Astrocyte (in vitro differentiated cells and primary cell): ENCODE measurements at regions not wholly inside any gene's neighbourhood (a gene's known extent, or its start where the extent isn't known, plus 50 kb on each side); places are given as distances from the start of the nearest gene placed in this dataset.

Experiments used
- DNase-seq: peaks from one replicate; pipeline ENCODE4 v3.0.0-alpha.2; 2010; ENCODE audit warnings: low read depth
- FAIRE-seq: peaks from 2 replicates; lab custom pipeline; 2011; peaks lifted over from hg19 to GRCh38; lab: Jason Lieb, UNC
- H2AFZ ChIP-seq: 2 replicates; pipeline ENCODE4 v1.6.0; 2012; ENCODE audit warnings: low read depth, low read length, inconsistent platforms
- H3K27ac ChIP-seq: 2 replicates; pipeline ENCODE4 v1.5.1; 2011; ENCODE audit warnings: low read depth, low read length, inconsistent platforms
- H3K27me3 ChIP-seq: 2 replicates; pipeline ENCODE4 v1.6.0; 2011; ENCODE audit warnings: low read length, inconsistent platforms; ENCODE audit not compliant: insufficient read depth
- H3K36me3 ChIP-seq: 2 replicates; pipeline ENCODE4 v1.5.1; 2011; ENCODE audit warnings: low read length, inconsistent platforms; ENCODE audit not compliant: insufficient read depth
- H3K4me1 ChIP-seq: 2 replicates; pipeline ENCODE4 v1.5.1; 2011; ENCODE audit warnings: low read length, inconsistent platforms; ENCODE audit not compliant: insufficient read depth
- H3K4me2 ChIP-seq: 2 replicates; pipeline ENCODE4 v1.6.0; 2012; ENCODE audit warnings: low read length, inconsistent platforms
- H3K4me3 ChIP-seq: 2 replicates; pipeline ENCODE4 v1.5.1; 2011; ENCODE audit warnings: low read depth, mild to moderate bottlenecking, low read length, inconsistent platforms; ENCODE audit not compliant: insufficient read depth
- H3K79me2 ChIP-seq: 2 replicates; pipeline ENCODE4 v1.6.0; 2012; ENCODE audit warnings: mild to moderate bottlenecking, low read length, inconsistent platforms; ENCODE audit not compliant: insufficient read depth
- H3K9ac ChIP-seq: 2 replicates; pipeline ENCODE4 v1.6.0; 2012; ENCODE audit warnings: mild to moderate bottlenecking, low read length, inconsistent platforms
- H3K9me3 ChIP-seq: 2 replicates; pipeline ENCODE4 v1.5.1; 2012; ENCODE audit warnings: low read depth, mild to moderate bottlenecking, low read length, inconsistent platforms; ENCODE audit not compliant: insufficient read depth
- H4K20me1 ChIP-seq: 2 replicates; pipeline ENCODE4 v1.6.0; 2012; ENCODE audit warnings: low read length, inconsistent platforms; ENCODE audit not compliant: insufficient read depth
- H3K27ac Mint-ChIP-seq: one replicate; pipeline ENCODE4 v1.8.0; 2021; ENCODE audit warnings: mild to moderate bottlenecking, mixed read lengths; ENCODE audit not compliant: unreplicated experiment
- H3K27me3 Mint-ChIP-seq: one replicate; pipeline ENCODE4 v1.8.0; 2021; ENCODE audit warnings: low read depth, mixed read lengths; ENCODE audit not compliant: unreplicated experiment
- H3K36me3 Mint-ChIP-seq: one replicate; pipeline ENCODE4 v1.8.0; 2021; ENCODE audit warnings: low read depth, mixed read lengths; ENCODE audit not compliant: unreplicated experiment
- H3K4me1 Mint-ChIP-seq: one replicate; pipeline ENCODE4 v1.8.0; 2021; ENCODE audit warnings: low read depth, mixed read lengths; ENCODE audit not compliant: unreplicated experiment
- H3K4me3 Mint-ChIP-seq: one replicate; pipeline ENCODE4 v1.8.0; 2021; ENCODE audit warnings: mild to moderate bottlenecking, moderate library complexity, mixed read lengths; ENCODE audit not compliant: unreplicated experiment
- H3K9me3 Mint-ChIP-seq: one replicate; pipeline ENCODE4 v1.8.0; 2021; ENCODE audit warnings: mild to moderate bottlenecking, mixed read lengths; ENCODE audit not compliant: unreplicated experiment
- CTCF ChIP-seq: IDR thresholded peaks from 2 replicates; pipeline ENCODE4 v1.5.1; 2011; ENCODE audit warnings: low read depth, mild to moderate bottlenecking, inconsistent platforms, low read length, moderate library complexity; ENCODE audit not compliant: insufficient read depth
- EZH2 ChIP-seq: IDR thresholded peaks from 2 replicates; pipeline ENCODE4 v1.6.1; 2012; ENCODE audit warnings: mild to moderate bottlenecking, low read length, inconsistent platforms; ENCODE audit not compliant: insufficient read depth

GRCh38 chr1:36731226-36732014 is 248.7 kb upstream of the CSF3R start:
- H2AFZ ChIP-seq: no peak overlapping the region
- TF ChIP-seq CTCF: no peak
- TF ChIP-seq EZH2: no peak
- H3K36me3 ChIP-seq: no peaks in the 10 kb centered on the region
- no peak overlapping the region for H3K4me3 Mint-ChIP-seq
- H3K27ac ChIP-seq: no peak overlapping the region
- FAIRE-seq: no peak
- peaks cover 1% of the 10 kb centered on the region for H3K9me3 Mint-ChIP-seq
- H3K9me3 ChIP-seq: no peaks in the 10 kb centered on the region
- no peaks in the 10 kb centered on the region for H3K79me2 ChIP-seq
- no peaks in the 10 kb centered on the region for H3K27me3 ChIP-seq
- H3K27ac Mint-ChIP-seq: no peak overlapping the region
- no peak overlapping the region for H3K4me2 ChIP-seq
- no peaks in the 10 kb centered on the region for H4K20me1 ChIP-seq
- no peaks in the 10 kb centered on the region for H3K4me1 ChIP-seq
- no peak overlapping the region for H3K4me3 ChIP-seq
- H3K27me3 Mint-ChIP-seq: peaks cover 53% of the 10 kb centered on the region
- no peak overlapping the region for H3K9ac ChIP-seq
- no peaks in the 10 kb centered on the region for H3K36me3 Mint-ChIP-seq
- no peak for DNase-seq
- no peaks in the 10 kb centered on the region for H3K4me1 Mint-ChIP-seq

GRCh38 chr1:36730599-36730998 is 247.9 kb upstream of the CSF3R start:
- DNase-seq (no peak), FAIRE-seq (no peak)
- Histone ChIP-seq H3K79me2 (no peaks in the 10 kb centered on the region), H3K36me3 (no peaks in the 10 kb centered on the region), H4K20me1 (no peaks in the 10 kb centered on the region), H3K4me1 (no peaks in the 10 kb centered on the region), H3K9me3 (no peaks in the 10 kb centered on the region), H3K9ac (no peak overlapping the region), H2AFZ (no peak overlapping the region), H3K27ac (no peak overlapping the region), H3K27me3 (no peaks in the 10 kb centered on the region), H3K4me2 (no peak overlapping the region), H3K4me3 (no peak overlapping the region)
- TF ChIP-seq EZH2: no peak
- TF ChIP-seq CTCF: no peak
- H3K4me1 Mint-ChIP-seq: no peaks in the 10 kb centered on the region
- no peak overlapping the region for H3K27ac Mint-ChIP-seq
- H3K9me3 Mint-ChIP-seq: peaks cover 1% of the 10 kb centered on the region
- peaks cover 53% of the 10 kb centered on the region for H3K27me3 Mint-ChIP-seq
- H3K36me3 Mint-ChIP-seq: no peaks in the 10 kb centered on the region
- H3K4me3 Mint-ChIP-seq: no peak overlapping the region
